ENCODE measurements at regions not wholly inside any gene's neighbourhood (a gene's known extent, or its start where the extent isn't known, plus 50 kb on each side); places are given as distances from the start of the nearest gene placed in this dataset.

DNA sequence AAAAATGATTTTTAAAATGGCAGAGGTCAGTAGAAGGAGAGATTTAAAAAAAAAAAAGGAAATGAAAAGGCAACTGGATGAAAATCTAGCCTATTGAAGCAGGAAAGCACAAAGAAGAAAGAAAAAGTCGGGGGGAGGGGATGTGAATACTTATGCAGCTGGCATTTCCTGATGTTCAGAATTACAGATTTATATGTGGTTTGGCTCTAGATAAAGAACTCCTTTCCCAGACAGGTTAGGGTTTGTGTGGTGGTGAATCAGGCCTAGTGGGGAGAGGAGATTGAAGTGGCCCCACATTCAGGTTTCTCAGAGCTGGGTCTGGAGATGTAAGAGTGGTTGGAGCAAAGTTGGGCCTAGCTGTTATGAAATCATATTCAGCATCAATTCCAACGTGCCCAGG lies 394.4 kb downstream of the FIGN start:
- H3K4me3 ChIP-seq (ENCODE audit: control insufficient read depth, low read depth, low read length) = no peak overlapping the region
- TF ChIP-seq, protein P1, sequence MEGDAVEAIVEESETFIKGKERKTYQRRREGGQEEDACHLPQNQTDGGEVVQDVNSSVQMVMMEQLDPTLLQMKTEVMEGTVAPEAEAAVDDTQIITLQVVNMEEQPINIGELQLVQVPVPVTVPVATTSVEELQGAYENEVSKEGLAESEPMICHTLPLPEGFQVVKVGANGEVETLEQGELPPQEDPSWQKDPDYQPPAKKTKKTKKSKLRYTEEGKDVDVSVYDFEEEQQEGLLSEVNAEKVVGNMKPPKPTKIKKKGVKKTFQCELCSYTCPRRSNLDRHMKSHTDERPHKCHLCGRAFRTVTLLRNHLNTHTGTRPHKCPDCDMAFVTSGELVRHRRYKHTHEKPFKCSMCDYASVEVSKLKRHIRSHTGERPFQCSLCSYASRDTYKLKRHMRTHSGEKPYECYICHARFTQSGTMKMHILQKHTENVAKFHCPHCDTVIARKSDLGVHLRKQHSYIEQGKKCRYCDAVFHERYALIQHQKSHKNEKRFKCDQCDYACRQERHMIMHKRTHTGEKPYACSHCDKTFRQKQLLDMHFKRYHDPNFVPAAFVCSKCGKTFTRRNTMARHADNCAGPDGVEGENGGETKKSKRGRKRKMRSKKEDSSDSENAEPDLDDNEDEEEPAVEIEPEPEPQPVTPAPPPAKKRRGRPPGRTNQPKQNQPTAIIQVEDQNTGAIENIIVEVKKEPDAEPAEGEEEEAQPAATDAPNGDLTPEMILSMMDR (IDR thresholded peaks at IDR 0.05; ENCODE audit: control insufficient read depth, insufficient read depth, low read depth, low read length, missing control alignments) = no peak
- no peak for DNase-seq (ENCODE audit: low read depth)

DNA sequence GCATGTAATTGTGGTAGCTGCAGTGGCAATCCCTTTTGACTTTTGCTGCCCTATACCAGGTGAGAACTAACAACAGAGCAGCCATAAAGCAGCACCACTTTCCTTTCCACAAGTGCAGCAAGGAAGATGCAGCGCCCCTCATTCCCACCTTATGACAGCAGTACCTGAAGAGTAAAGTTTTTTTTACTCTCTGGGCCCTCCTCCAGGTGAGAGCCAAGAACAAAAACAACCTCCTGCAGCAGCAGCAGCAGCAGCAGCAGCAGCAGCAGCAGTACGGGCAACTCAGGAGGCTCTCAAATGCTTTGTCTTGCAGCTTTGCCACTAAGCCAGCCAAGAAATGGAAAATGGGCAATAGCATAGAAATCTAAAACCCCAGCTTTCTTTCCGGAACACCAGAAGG lies 397.5 kb downstream of the FIGN start:
- H3K4me3 ChIP-seq (ENCODE audit: control insufficient read depth, low read depth, low read length) = no peak overlapping the region
- TF ChIP-seq, protein P1 (IDR thresholded peaks at IDR 0.05; ENCODE audit: control insufficient read depth, insufficient read depth, low read depth, low read length, missing control alignments) = no peak
- DNase-seq (ENCODE audit: low read depth) = no peak

DNA sequence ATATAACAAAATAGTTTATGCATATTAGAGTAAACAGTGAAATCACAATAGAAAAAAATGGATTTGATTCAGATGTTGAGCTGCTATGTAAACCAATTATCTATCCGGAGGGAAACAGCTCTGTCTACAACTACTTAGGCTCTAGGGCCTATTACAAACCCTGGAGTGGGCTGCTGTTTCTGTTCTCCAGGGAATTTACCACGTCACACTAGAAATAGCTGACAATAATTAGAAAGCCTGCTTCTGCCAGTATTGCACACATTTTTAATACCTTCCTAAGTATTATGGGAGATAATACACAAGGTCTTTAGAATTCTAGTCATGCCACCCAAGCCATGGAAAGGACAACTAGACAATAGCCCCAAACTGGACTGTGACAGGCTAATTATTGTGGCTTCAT lies 411.1 kb downstream of the FIGN start:
- no peak for DNase-seq (ENCODE audit: low read depth)
- H3K4me3 ChIP-seq (ENCODE audit: control insufficient read depth, low read depth, low read length) = no peak overlapping the region
- TF ChIP-seq, protein P1 (IDR thresholded peaks at IDR 0.05; ENCODE audit: control insufficient read depth, insufficient read depth, low read depth, low read length, missing control alignments) = no peak

DNA sequence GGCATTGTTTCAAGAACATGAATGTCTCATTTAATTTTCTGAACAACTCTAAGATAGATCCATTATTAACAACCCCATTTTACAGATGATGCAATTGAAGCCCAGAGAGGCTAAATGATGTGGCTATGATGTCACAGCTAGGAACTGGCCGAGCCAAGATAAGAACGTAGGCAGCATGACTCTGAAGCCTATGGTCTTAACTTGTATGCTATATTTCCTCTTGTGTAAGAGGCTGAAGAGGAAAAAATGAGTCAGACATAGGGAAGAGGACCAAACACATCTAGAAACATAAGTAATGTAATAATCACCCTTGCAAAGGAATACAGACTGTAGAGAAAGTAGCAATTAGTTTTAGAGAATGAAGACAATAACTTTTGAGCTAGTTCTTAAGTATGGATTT lies 416.8 kb downstream of the FIGN start:
- TF ChIP-seq, protein P1 (IDR thresholded peaks at IDR 0.05; ENCODE audit: control insufficient read depth, insufficient read depth, low read depth, low read length, missing control alignments) = no peak

DNA sequence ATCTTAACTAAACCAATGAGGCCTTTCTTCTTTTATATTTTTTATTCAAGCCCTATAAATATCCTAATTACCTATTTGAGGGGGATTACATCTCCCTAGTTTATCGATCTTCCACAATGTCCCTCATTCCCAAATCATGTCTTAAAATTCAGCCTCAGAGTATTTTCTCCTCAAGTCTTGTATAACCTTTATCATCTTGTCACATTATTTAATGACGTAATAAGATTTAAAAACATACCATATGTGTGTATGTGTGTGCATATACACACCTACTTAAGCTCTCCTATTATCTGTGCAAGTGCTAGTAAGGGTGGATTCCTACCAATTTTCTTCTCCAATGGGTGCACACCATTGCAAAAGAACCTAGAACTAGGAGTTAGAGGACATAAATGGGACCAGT lies 421.1 kb downstream of the FIGN start:
- TF ChIP-seq, protein P1 (IDR thresholded peaks at IDR 0.05; ENCODE audit: control insufficient read depth, insufficient read depth, low read depth, low read length, missing control alignments) = no peak
- no peak for DNase-seq (ENCODE audit: low read depth)
- no peak overlapping the region for H3K4me3 ChIP-seq (ENCODE audit: control insufficient read depth, low read depth, low read length)

More for the DNA sequence above, 416.8 kb downstream of the FIGN start:
- no peak for DNase-seq (ENCODE audit: low read depth)
- no peak overlapping the region for H3K4me3 ChIP-seq (ENCODE audit: control insufficient read depth, low read depth, low read length)

DNA sequence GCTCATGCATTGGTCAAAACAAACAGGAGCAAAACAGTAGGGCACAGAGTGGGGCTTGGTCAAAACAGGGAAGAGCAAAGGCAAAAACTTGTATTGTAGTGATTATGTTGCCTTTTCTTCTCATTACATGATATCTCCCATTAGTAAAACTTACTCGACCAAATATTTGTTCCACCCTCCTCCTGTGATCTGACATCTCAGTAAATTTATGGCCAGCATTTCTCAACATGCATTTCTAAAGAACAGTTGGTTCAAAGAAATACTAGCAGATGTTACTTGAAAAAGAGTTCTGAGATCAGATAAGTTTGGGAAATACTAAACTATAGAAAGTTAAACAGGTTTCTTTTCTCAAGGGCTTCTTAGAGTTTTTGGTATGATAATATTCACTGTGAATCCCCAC lies 423.1 kb downstream of the FIGN start:
- no peak for DNase-seq (ENCODE audit: low read depth)
- TF ChIP-seq, protein P1 (IDR thresholded peaks at IDR 0.05; ENCODE audit: control insufficient read depth, insufficient read depth, low read depth, low read length, missing control alignments) = no peak
- no peak overlapping the region for H3K4me3 ChIP-seq (ENCODE audit: control insufficient read depth, low read depth, low read length)

DNA sequence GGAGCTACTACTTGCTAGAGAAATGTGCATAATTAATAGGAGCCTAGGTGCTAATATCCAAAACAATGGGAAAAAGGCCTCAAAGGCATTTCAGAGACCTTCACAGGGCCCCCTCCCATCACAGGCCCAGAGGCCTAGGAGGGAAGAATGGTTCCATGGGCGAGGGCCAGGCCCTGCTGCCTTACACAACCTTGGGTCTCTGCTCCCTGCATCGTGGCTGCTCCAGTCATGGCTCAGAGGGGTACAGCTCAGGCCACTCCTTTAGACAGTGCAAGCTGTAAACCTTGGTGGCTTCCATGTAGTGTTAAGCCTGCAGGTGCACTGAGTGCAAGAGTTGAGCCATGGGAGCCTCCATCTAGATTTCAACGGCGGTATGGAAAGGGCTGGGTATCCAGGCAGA lies 429.2 kb downstream of the FIGN start:
- H3K4me3 ChIP-seq (ENCODE audit: control insufficient read depth, low read depth, low read length) = no peak overlapping the region
- TF ChIP-seq, protein P1 (IDR thresholded peaks at IDR 0.05; ENCODE audit: control insufficient read depth, insufficient read depth, low read depth, low read length, missing control alignments) = no peak
- no peak for DNase-seq (ENCODE audit: low read depth)

All from AG09309 (cell line).